D721Med (cell line): ENCODE measurements at regions not wholly inside any gene's neighbourhood (a gene's known extent, or its start where the extent isn't known, plus 50 kb on each side); places are given as distances from the start of the nearest gene placed in this dataset.
"Not testable (repeated sequence)": the region's sequence is repeated elsewhere in the genome, so short reads cannot be mapped to it uniquely, and the experiment has no call there.

Experiments used
- DNase-seq: peaks from one replicate; pipeline ENCODE4 v3.0.0; 2011; ENCODE audit warnings: low spot score; ENCODE audit not compliant: insufficient read length
- FAIRE-seq: peaks from 2 replicates; lab custom pipeline; 2011; peaks lifted over from hg19 to GRCh38; lab: Jason Lieb, UNC
- TF ChIP-seq, protein P1 (sequence below): IDR thresholded peaks from 2 replicates; pipeline ENCODE4 v1.5.1; 2012; ENCODE audit warnings: mild to moderate bottlenecking, control low read depth; ENCODE audit not compliant: insufficient read depth; ENCODE audit errors: missing control alignments

DNA sequence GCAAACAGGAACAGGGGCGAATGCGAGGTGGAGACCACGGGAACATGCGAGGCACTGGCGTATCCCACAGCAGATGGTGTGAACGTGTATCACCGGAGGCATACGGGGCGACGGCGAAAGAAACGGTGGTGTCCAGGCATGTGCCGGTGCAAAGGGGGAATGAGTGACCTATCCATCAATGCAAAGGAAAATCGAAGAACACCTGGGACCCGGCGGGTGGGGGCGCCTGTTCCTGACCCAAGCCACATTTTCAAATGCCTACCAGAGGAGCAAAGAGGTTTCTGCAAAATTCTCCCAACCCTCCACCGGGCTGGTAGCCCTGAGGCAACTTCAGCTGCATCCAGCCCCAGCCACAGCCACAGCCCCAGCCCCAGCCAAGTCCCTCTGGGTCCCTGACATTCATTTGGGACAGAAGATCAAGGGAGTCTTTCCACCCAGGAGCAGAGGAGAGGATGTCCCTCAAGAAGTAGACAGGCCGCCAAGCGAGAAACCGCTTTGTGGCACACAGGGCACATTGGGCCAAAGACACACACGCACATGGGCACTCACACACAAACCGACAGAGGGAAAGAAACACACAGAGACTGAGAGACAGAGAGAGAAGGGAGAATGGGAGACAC is 164.0 kb upstream of the ZNF337 start:
- DNase-seq (no peak), FAIRE-seq (no peak)
- TF ChIP-seq, protein P1, sequence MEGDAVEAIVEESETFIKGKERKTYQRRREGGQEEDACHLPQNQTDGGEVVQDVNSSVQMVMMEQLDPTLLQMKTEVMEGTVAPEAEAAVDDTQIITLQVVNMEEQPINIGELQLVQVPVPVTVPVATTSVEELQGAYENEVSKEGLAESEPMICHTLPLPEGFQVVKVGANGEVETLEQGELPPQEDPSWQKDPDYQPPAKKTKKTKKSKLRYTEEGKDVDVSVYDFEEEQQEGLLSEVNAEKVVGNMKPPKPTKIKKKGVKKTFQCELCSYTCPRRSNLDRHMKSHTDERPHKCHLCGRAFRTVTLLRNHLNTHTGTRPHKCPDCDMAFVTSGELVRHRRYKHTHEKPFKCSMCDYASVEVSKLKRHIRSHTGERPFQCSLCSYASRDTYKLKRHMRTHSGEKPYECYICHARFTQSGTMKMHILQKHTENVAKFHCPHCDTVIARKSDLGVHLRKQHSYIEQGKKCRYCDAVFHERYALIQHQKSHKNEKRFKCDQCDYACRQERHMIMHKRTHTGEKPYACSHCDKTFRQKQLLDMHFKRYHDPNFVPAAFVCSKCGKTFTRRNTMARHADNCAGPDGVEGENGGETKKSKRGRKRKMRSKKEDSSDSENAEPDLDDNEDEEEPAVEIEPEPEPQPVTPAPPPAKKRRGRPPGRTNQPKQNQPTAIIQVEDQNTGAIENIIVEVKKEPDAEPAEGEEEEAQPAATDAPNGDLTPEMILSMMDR = no peak

DNA sequence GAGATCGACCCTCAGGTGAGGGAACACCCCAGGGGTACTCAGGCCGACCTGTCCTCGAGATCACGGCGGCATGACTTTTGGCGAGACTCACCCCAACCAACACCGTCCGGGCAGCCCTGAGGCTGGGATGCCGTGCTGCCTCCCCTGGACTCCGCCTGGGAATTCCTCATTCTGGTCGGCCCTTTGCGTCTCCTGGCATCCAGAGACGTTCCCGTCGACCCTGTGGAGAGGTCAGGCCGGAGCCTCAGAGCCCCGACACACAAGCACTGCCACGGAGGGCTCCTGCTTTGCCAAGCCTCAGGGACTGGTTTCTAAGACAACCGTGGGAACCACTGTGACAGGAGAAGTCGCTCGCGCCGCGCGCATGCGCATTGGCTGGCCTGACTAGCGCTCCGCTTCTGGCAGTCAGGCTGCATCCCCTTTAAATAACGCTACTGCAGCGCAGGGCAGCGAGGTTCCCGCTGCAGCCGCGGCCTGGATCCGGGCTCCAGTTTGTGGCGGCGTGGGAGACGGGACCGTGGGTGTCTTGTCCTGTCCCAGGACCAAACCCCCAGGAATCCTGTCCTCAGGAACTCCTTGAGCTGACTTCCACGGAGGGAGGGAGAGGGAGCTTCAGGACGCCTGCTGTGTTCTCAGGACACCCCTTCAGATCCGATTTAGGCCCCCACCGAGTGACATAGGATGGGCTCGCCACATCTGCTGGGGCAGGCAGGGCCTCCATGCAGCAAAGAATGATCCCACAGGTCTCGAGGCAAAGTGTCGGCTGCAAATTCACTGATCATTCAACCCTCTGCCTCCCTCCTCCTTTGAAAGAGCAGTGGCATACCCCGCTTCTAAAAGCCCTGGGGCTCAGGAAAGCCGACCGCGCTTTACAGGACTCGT is 163.2 kb upstream of the ZNF337 start:
- no peak for DNase-seq
- TF ChIP-seq, protein P1 = no peak
- FAIRE-seq = no peak

DNA sequence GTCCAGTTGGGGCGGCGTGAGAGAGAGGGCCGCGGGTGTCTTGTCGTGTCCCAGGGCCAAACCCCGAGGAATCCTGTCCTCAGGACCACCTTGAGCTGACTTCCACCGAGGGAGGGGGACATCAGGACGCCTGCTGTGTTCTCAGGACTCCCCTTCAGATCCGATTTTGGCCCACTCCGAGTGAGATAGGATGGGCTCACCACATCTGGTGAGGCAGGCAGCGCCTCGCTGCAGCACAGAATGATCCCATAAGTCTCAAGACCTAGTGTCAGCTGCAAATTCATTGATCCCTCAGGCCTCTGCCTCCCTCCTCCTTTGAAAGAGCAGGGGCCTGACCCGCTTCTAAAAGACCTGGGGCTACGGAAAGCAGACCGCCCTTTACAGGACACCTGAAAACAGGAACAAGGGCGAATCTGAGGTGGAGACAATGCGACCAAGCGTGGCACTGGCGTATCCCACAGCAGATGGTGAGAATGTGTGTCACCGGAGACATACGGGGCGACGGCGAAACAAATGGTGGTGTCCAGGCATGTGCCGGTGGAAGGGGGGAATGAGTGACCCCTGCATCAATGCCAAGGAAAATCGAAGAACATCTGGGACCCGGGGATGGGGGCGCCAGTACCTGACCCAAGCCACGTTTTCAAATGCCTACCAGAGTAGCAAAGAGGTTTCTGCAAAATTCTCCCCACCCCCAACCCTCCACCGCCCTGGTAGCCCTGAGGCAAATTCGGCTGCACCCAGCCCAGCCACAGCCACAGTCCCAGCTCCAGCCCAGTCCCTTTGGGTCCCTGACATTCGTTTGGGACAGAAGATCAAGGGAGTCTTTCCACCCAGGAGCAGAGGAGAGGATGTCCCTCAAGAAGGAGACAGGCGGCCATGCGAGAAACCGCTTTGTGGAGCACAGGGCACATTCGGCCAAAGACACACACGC is 162.1 kb upstream of the ZNF337 start:
- no peak for FAIRE-seq
- TF ChIP-seq, protein P1 = no peak
- no peak for DNase-seq

DNA sequence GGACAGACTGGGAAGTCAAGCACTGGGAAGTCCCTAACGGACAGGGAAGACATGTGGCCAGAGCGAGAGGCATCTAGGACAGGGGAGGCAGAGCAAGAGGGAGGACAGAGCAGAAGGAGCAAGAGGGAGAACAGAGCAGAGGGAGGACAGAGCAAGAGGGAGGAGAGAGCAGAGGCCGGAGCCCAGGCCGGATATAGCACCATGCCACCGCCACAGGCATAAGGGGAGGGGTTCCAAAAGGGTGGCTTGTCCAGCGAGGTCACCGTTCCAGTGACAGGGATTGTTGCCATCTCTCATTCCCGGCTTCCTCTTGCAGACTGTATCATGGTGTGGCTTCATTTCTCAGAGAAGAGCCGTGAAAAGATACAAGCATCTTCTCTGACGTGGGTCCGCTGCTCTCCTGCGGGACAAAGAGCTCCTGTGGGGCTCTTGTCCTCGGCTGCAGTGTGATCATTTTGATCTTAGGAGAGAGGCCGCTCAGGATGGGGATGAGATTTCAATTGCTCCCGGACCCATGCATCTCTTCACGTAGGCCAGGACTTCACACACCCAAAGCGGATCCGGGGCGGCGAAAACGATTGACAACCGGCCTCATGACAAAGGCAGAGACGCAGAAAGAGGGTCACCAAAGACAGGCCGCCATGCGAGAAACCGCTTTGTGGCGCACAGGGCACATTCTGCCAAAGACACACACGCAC is 160.6 kb upstream of the ZNF337 start:
- not testable (repeated sequence) for DNase-seq, FAIRE-seq

DNA sequence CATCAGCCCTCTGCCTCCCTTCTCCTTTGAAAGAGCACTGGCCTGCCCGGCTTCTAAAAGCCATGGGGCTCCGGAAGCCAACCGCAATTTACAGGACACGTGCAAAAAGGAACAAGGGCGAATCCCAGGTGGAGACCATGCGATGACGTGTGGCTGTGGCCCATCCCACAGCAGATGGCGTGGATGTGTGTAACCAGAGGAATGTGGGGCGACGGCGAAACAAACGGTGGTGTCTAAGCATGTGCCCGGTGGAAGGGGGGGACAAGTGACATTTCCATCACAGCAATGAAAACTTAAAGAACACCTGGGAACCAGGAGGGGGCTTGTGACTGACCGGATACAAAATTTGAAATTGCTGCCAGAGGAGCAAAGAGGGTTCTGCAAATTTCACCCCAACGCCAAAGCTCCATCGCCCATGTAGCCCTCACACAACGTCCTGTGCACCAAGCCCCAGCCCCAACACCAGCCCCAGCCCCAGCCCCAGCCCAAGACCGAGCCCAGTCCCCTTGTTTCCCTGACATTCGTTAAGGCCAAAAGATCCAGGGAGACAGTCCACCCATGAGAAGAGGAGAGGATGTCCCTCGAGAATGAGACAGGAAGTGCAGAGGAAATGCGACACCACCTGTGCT is 159.7 kb upstream of the ZNF337 start:
- DNase-seq = no peak
- TF ChIP-seq, protein P1 = no peak
- FAIRE-seq = no peak

DNA sequence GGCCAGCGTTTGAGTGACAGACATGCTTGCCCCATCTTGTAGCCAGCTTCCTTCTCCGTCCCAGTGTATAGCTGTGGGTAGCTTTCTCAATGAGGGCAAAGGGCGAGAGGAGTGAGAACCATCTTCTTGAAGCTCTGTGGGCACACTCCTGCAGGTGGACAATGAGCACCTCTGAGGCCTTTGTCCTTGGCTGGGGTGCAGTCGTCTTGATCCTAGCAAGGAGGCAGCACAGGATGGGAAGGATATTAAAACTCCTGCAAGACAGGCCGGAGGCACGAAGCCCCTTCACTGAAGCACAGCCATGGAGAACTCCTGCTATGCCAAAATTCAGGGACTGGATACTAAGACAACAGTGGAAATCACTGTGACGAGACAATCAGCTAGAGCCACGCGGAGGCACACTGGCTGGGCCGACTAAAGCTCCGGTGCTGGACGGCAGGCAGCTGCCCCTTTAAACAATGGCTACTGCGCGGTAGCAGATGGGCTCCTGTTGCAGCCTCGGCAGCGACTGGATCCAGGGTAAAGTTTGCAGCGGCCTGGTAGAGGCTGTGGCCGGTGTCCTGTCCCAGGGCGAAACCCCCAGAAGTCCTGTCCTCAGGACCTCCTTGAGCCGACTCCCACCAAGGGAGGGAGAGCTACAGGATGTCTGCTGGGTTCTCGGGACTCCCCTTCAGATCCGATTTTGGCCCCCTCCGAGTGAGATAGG is 159.0 kb upstream of the ZNF337 start:
- DNase-seq, FAIRE-seq: not testable (repeated sequence)

DNA sequence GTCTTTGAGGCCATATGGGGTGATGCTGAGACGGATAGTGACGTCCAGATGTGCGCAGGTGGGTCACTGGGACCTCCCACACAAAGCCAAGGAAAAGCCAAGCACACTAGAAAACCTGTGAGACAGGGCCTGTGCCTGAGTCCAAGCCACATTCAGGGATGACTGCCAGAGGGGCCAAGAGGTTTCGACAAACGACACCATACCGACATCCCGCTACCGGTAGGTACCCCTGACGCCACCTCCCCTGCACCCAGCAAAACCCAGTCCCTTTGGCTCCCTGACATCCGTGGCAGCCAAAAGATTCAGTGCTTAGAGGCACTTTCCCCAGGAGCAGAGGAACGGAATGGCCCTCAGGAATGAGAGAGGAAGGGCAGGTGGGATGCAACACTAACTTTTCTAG is 158.0 kb upstream of the ZNF337 start:
- not testable (repeated sequence) for FAIRE-seq, DNase-seq

DNA sequence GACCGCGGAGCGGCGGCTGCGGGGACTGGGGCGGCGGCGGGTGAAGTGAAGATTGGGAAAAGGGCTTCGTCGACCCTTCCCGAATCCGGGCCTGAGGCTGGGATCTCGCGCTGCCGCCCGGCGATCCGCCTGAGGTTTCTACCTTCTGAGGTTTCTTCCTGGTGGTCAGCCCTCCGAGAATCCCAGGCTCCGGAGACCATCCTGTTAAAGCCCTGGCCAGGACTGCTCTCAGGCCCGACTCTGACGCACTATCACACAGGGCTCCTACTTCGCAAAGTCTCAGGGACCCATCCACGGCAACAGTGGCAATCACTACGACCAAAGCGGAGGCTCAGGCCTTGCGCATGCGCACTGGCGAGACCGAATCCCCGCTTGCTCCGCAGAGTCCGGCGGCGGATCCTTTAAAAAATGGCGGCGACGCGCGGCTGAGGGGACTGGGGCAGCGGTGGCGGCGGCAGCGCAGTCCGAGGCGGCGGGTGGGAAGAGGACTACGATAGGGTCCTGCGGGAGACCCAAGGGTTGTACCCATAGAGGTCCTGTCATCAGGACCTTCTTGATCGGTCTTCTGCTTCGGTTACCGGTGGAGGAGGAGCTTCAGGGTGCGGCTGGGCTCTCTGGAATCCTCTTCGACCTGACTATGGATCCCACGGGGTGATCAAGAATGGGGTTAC is 157.2 kb upstream of the ZNF337 start:
- not testable (repeated sequence) for FAIRE-seq
- peak; percentile 22 for DNase-seq

DNA sequence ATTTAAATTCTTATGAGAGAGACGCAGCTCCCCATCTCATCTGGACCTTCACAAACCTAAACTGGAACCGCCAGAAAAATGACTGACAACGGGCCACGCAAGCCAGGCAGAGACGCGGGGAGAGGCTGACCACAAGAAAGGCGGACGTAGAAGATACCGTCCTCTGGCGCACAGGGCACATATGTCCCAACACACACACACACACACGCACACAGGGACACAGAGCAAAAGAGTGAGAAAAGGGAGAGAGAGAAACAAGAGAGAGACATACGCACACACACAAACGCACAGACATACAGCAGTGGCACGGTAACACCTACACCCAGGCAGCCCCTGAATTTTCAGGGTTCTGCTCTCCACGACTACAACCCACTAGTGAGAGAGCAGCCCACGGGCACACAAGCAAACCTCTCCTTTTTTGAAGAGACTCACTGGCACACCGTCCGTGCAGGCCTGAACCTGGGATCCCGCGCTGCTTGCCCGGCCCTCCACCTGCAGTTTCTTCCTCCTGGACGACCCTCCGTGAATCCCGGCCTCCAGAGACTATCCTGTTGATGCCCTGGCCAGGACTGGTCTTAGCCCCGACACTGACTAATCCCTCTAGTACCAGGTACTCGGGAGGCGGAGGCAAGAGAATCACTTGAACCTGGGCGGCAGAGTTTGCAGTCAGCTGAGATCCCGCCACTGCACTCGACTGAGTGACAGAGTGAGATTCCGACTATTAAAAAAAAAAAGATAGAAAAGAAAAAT is 156.5 kb upstream of the ZNF337 start:
- DNase-seq, FAIRE-seq: not testable (repeated sequence)

DNA sequence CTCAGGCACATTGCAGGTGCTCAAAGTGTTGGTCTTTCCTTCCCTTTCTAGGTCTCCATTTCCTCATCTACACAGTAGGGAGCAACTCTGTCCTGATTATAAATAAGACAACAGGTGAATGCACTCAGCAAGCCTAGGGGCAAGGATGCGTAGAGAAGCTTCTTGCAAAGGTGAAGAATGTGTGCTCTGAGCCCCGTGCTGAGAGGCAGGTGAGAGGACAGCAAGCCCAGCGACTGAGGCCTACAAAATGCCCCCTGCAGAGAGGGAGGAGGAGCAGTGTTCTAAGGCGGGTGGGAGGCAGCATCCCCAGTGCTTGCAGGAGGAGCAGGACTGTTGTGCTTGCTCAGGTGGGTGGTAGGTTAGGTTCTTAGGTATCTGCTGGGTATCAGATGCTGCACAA is 153.5 kb upstream of the ZNF337 start:
- not testable (repeated sequence) for DNase-seq, FAIRE-seq
